ENCODE measurements at regions not wholly inside any gene's neighbourhood (a gene's known extent, or its start where the extent isn't known, plus 50 kb on each side); places are given as distances from the start of the nearest gene placed in this dataset.

GRCh38 chr2:49262801-49263560 is 108.7 kb upstream of the FSHR start:
- no peak for TF ChIP-seq EZH2 (IDR thresholded peaks at IDR 0.05; ENCODE audit: borderline replicate concordance, control insufficient read depth, low read depth, low read length)
- TF ChIP-seq CTCF (IDR thresholded peaks at IDR 0.05 in 2 of 3, conservative IDR thresholded peaks at IDR 0.05 in 1 of 3; ENCODE audit: control insufficient read depth in 2 of 3, extremely low read depth in 1 of 3, insufficient read depth in 1 of 3, low read depth in 3 of 3, low read length in 3 of 3): no peak
- no peak for TF ChIP-seq FOS (IDR thresholded peaks at IDR 0.05; ENCODE audit: borderline replicate concordance, extremely low read depth, insufficient read length)
- no peak for TF ChIP-seq ESRRA (IDR thresholded peaks at IDR 0.05; ENCODE audit: low read length)
- TF ChIP-seq MXI1 (IDR thresholded peaks at IDR 0.05; ENCODE audit: low read depth, low read length): no peak
- no peak for TF ChIP-seq NKRF (conservative IDR thresholded peaks at IDR 0.05)
- no peak for TF ChIP-seq BHLHE40 (IDR thresholded peaks at IDR 0.05; ENCODE audit: borderline replicate concordance in 1 of 2, low read depth in 2 of 2, low read length in 1 of 2)
- TF ChIP-seq TCF7 (IDR thresholded peaks at IDR 0.05; ENCODE audit: borderline replicate concordance): no peak
- TF ChIP-seq ZNF24 (IDR thresholded peaks at IDR 0.05): no peak
- TF ChIP-seq POLR2AphosphoS5 (IDR thresholded peaks at IDR 0.05; ENCODE audit: low read length): no peak
- TF ChIP-seq PKNOX1 (IDR thresholded peaks at IDR 0.05): no peak
- no peak for TF ChIP-seq NFYA (IDR thresholded peaks at IDR 0.05; ENCODE audit: borderline replicate concordance, low read depth, low read length)
- no peak for TF ChIP-seq ATF3 (IDR thresholded peaks at IDR 0.05; ENCODE audit: borderline replicate concordance, extremely low read depth, low read depth, low read length)
- TF ChIP-seq CEBPZ (IDR thresholded peaks at IDR 0.05; ENCODE audit: low read depth, low read length): no peak
